ENCODE measurements at regions not wholly inside any gene's neighbourhood (a gene's known extent, or its start where the extent isn't known, plus 50 kb on each side); places are given as distances from the start of the nearest gene placed in this dataset.

- no peaks in the 10 kb centered on the region for H3K27me3 ChIP-seq (ENCODE audit: control insufficient read depth, insufficient read depth, low read length)
- no peaks in the 10 kb centered on the region for H3K4me1 ChIP-seq (ENCODE audit: control insufficient read depth in 2 of 3, insufficient read depth in 2 of 3, low read depth in 1 of 3, low read length in 3 of 3)
- no peak overlapping the region for H3K9ac ChIP-seq (ENCODE audit: low read length in 3 of 3)
- no peak overlapping the region for H3K4me3 ChIP-seq (ENCODE audit: low read length in 3 of 3)
- FAIRE-seq (no peak), DNase-seq (peak in 1 of 5 donors; percentile 62)
- no peak for TF ChIP-seq CTCF (IDR thresholded peaks at IDR 0.05; ENCODE audit: borderline replicate concordance, extremely low read depth, insufficient read depth)
- intact Hi-C loops (cut with DNase I): no loop called here
- no peaks in the 10 kb centered on the region for H3K9me3 ChIP-seq (ENCODE audit: control insufficient read depth in 2 of 3, insufficient read depth in 1 of 3, low read length in 3 of 3)
- no peak overlapping the region for H3K27ac ChIP-seq (ENCODE audit: low read depth in 2 of 2, low read length in 2 of 2)
- H3K36me3 ChIP-seq (ENCODE audit: control insufficient read depth in 2 of 3, insufficient read depth in 3 of 3, low read length in 3 of 3): no peaks in the 10 kb centered on the region
Measured at GRCh38 chr2:81196383-81196851, 891.9 kb upstream of the LRRTM1 start.

GRCh38 chr2:81195774-81196382 is 891.3 kb upstream of the LRRTM1 start:
- Histone ChIP-seq H3K36me3 (ENCODE audit: control insufficient read depth in 2 of 3, insufficient read depth in 3 of 3, low read length in 3 of 3) (no peaks in the 10 kb centered on the region), H3K9ac (ENCODE audit: low read length in 3 of 3) (no peak overlapping the region), H3K4me1 (ENCODE audit: control insufficient read depth in 2 of 3, insufficient read depth in 2 of 3, low read depth in 1 of 3, low read length in 3 of 3) (no peaks in the 10 kb centered on the region), H3K9me3 (ENCODE audit: control insufficient read depth in 2 of 3, insufficient read depth in 1 of 3, low read length in 3 of 3) (no peaks in the 10 kb centered on the region), H3K27me3 (ENCODE audit: control insufficient read depth, insufficient read depth, low read length) (no peaks in the 10 kb centered on the region), H3K4me3 (ENCODE audit: low read length in 3 of 3) (no peak overlapping the region), H3K27ac (ENCODE audit: low read depth in 2 of 2, low read length in 2 of 2) (no peak overlapping the region)
- peak in 1 of 5 donors; percentile 43 for DNase-seq
- FAIRE-seq: no peak
- TF ChIP-seq CTCF (IDR thresholded peaks at IDR 0.05; ENCODE audit: borderline replicate concordance, extremely low read depth, insufficient read depth): no peak
- intact Hi-C loops (cut with DNase I): no loop called here

- DNase-seq (peak in 1 of 5 donors; percentile 65), FAIRE-seq (no peak)
- intact Hi-C loops (cut with DNase I): no loop called here
- H3K4me1 ChIP-seq (ENCODE audit: control insufficient read depth in 2 of 3, insufficient read depth in 2 of 3, low read depth in 1 of 3, low read length in 3 of 3): no peaks in the 10 kb centered on the region
- H3K27me3 ChIP-seq (ENCODE audit: control insufficient read depth, insufficient read depth, low read length): no peaks in the 10 kb centered on the region
- H3K27ac ChIP-seq (ENCODE audit: low read depth in 2 of 2, low read length in 2 of 2): no peak overlapping the region
- H3K36me3 ChIP-seq (ENCODE audit: control insufficient read depth in 2 of 3, insufficient read depth in 3 of 3, low read length in 3 of 3): no peaks in the 10 kb centered on the region
- H3K4me3 ChIP-seq (ENCODE audit: low read length in 3 of 3): no peak overlapping the region
- H3K9me3 ChIP-seq (ENCODE audit: control insufficient read depth in 2 of 3, insufficient read depth in 1 of 3, low read length in 3 of 3): no peaks in the 10 kb centered on the region
- no peak for TF ChIP-seq CTCF (IDR thresholded peaks at IDR 0.05; ENCODE audit: borderline replicate concordance, extremely low read depth, insufficient read depth)
- H3K9ac ChIP-seq (ENCODE audit: low read length in 3 of 3): no peak overlapping the region
Measured at GRCh38 chr2:81195017-81195773, 890.6 kb upstream of the LRRTM1 start.
